ENCODE measurements at regions not wholly inside any gene's neighbourhood (a gene's known extent, or its start where the extent isn't known, plus 50 kb on each side); places are given as distances from the start of the nearest gene placed in this dataset.

GRCh38 chr2:90209009-90209408 is 1517.5 kb downstream of the RPIA start:
- ChIA-PET RAD21 (ENCODE audit: unreplicated experiment) (no interaction called here), POLR2A (no interaction called here), SMC1A (ENCODE audit: uncharacterized antibody, unreplicated experiment) (no interaction called here), CTCF (no interaction called here)
- no peak for TF ChIP-seq TBL1XR1 (IDR thresholded peaks at IDR 0.05; ENCODE audit: low read depth, low read length)
- TF ChIP-seq E2F8 (IDR thresholded peaks at IDR 0.05; ENCODE audit: low read depth, partially characterized antibody): no peak
- no peak for TF ChIP-seq RB1 (IDR thresholded peaks at IDR 0.05; ENCODE audit: borderline replicate concordance)
- no peak for TF ChIP-seq ATF2 (IDR thresholded peaks at IDR 0.05; ENCODE audit: low read length)
- TF ChIP-seq SUZ12 (IDR thresholded peaks at IDR 0.05; ENCODE audit: unreplicated experiment): no peak
- TF ChIP-seq PKNOX1 (IDR thresholded peaks at IDR 0.05): no peak
- no peak for TF ChIP-seq TCF7 (IDR thresholded peaks at IDR 0.05; ENCODE audit: borderline replicate concordance)
- TF ChIP-seq USF2 (IDR thresholded peaks at IDR 0.05; ENCODE audit: borderline replicate concordance, low read depth, low read length): no peak
- no peak for TF ChIP-seq BHLHE40 (IDR thresholded peaks at IDR 0.05; ENCODE audit: borderline replicate concordance in 1 of 2, low read depth in 2 of 2, low read length in 1 of 2)
- TF ChIP-seq POLR2A (IDR thresholded peaks at IDR 0.05; ENCODE audit: low read depth, low read length): no peak
- TF ChIP-seq KDM1A (IDR thresholded peaks at IDR 0.05; ENCODE audit: borderline replicate concordance): no peak
- TF ChIP-seq HDGF (IDR thresholded peaks at IDR 0.05): no peak
- no peak for TF ChIP-seq CHD1 (IDR thresholded peaks at IDR 0.05; ENCODE audit: low read depth, low read length)
- no peak for TF ChIP-seq IKZF1 (conservative IDR thresholded peaks at IDR 0.05)
- no peak for TF ChIP-seq SMC3 (IDR thresholded peaks at IDR 0.05; ENCODE audit: borderline replicate concordance, low read length)
- no peak for TF ChIP-seq NR2C1 (IDR thresholded peaks at IDR 0.05)
- no peak for TF ChIP-seq HDAC6 (IDR thresholded peaks at IDR 0.05; ENCODE audit: unreplicated experiment)
- H4K20me1 ChIP-seq (ENCODE audit: control insufficient read depth, insufficient read depth): no peaks in the 10 kb centered on the region
- intact Hi-C loops (cut with micrococcal nuclease; ENCODE audit: unreplicated experiment) (no loop called here), in situ Hi-C loops (cut with MboI) (no loop called here)
- no peak overlapping the region for H3K4me3 ChIP-seq
- H3K27me3 ChIP-seq (replicated peaks in 1 of 2; ENCODE audit: control insufficient read depth in 2 of 2, insufficient read depth in 2 of 2, low read length in 1 of 2): no peaks in the 10 kb centered on the region
- BruUV-seq (replicated peaks): no TSS peak
- ATAC-seq (no peak), FAIRE-seq (no peak), DNase-seq (ENCODE audit: low read depth, low spot score) (no peak)
- H3K4me2 ChIP-seq (ENCODE audit: control insufficient read depth, insufficient read depth): no peak overlapping the region
- no peaks in the 10 kb centered on the region for H3K9me3 ChIP-seq (replicated peaks; ENCODE audit: control insufficient read depth, insufficient read depth, low read length)
- H3K4me1 ChIP-seq (ENCODE audit: control insufficient read depth, insufficient read depth, low read length): no peaks in the 10 kb centered on the region
- no peaks in the 10 kb centered on the region for H3K79me2 ChIP-seq (ENCODE audit: control insufficient read depth, insufficient read depth, low read length)
- H3K36me3 ChIP-seq (ENCODE audit: control insufficient read depth in 2 of 2, insufficient read depth in 2 of 2, low read length in 1 of 2): no peaks in the 10 kb centered on the region
- H3K9ac ChIP-seq (ENCODE audit: control insufficient read depth, insufficient read depth, low read length): no peak overlapping the region
- WGBS (ENCODE audit: insufficient coverage, insufficient replicate concordance, low lambda C conversion rate, missing lambda C conversion rate): 38% methylated on average over 5 of the region's 5 CpGs
- H2AFZ ChIP-seq (ENCODE audit: control insufficient read depth, low read depth, low read length): no peak overlapping the region
- H3K27ac ChIP-seq (ENCODE audit: control insufficient read depth, insufficient read depth): no peak overlapping the region

Measured in GM12878 (cell line).